COLO668 (cell line): ENCODE measurements at regions not wholly inside any gene's neighbourhood (a gene's known extent, or its start where the extent isn't known, plus 50 kb on each side); places are given as distances from the start of the nearest gene placed in this dataset.
A peak's percentile ranks its signal among the peaks of the same experiment; 100 is the strongest.

Source experiments
- DNase-seq: peaks from one replicate; lab custom pipeline; 2025; ENCODE audit not compliant: unreplicated experiment; lab: John Stamatoyannopoulos, UW

DNA sequence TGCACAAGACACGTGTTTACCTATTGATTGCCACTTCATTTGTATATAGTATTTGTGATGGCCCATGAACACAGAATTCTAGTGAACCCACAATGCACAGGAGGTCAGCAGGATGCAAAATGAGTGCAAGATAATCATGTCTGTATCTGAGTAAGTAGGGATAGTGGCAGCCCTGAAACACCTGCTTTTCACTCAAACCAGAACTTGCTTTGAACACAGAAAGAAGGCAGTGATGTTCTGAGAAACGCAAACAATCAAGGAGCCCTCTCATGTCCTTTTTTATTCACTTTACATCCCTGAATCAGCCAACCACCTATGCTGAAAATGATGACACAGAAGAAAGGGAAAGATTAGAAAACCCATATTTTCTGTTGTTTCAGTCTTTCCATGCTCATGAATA, 170.4 kb upstream of the AVPR1A start:
- DNase-seq, result no peak

DNA sequence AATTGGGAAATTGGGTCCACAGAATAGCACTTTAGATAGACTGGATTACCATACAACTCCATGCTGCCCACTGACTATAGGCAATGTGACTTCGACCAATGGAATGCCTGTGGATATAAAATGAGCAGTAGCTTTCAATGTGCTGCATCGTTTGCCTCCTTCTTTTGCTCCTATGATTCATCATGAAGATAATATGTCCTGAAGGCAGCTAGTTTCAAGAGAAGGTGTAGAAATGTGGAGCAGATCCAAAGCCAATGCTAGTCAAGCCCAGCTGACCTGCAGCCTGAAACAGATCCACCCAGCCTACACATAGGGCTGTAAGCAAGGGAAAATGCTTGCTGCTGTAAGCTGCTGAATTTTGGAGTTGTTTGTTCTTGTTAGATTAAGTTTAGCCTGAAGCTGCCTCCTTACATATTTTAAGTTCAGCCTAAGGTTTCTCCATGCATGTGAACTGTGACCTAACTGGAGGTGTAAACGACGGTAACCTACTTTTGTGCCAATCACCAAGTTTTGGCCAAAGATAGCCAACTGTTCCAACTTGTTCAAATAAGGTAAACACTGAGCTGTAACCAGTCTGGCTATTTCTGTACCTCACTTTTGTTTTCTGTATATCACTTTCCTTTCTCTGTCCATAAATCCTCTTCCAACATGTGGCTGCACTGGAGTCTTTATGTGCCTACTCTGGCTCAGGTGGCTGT, 169.1 kb upstream of the AVPR1A start:
- DNase-seq, result no peak

DNA sequence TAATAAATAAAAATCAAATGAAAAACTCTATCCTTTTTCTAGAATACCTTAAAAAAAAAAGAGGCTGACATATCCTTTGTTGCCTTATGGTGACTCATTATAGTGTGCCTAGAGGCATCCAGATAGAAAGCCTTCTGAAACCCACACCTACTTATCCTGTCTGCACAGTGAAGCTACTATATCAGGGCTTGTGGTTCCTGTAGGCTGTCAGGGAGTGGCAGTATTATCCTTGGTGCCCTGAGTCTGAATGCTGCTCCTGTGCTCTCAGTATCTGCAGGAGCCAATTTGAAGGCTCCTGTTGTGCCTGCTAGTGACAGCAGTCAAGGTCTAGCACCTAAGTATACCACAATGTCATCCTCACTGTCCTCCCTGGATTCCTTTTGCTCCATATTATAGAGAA, 168.4 kb upstream of the AVPR1A start:
- DNase-seq, result no peak

DNA sequence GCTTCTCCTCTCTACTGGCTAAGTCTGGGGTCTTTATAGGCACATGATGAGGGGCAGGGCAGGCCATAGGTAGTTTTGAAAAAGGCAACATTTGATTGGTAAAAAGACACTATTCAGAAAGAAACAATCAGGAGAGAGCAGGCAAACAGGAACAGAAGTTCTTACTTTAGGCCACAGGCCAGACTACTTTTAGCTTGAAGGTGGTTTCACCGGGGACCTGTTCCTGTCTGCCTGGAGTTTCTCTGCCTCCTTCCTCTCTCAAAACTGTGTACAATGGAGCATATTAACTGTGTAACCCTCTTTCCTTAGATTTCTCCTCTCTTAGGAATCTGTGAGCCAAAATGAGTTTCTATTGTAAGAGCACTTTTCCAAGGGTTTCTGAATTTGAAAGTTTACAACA, 167.9 kb upstream of the AVPR1A start:
- DNase-seq, result no peak

DNA sequence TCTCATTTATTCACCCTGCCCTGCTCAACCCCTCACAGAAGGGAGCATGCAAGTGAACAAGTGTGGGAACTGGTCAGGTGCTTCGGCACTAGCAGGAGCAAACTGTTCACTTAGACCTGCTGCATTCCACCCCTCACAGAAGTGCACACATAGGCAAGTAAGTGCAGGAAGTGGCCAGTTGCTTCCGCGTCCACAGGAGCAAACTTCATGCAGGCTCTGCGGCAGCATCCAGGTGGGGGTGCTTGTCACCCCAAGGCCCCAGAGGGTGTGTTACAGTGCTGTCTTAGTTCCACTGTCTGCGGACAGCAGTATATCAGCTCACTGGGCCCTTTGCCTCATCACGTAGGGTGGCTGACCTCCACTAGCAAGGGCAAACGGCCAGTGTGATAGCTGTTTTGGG, 167.3 kb upstream of the AVPR1A start:
- DNase-seq, result no peak

DNA sequence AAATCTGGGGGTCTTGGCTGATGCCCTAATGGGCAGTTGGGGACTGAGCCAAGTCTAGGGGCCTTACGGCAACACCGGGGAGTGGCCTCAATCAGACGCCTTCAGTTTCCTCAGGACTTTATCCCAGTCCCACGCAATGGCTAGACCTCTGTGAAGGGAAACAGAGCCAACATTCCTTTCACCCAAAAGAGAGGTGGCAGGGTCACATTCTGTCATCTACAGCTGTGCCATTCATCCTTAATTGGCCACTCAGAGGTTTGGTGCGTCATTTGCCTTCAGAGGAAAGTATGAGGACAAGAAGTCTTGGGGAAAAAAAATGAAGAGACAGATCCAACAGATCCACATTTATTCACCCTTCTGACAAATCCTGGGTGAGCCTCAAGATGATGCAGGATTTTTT, 166.9 kb upstream of the AVPR1A start:
- DNase-seq, result no peak

DNA sequence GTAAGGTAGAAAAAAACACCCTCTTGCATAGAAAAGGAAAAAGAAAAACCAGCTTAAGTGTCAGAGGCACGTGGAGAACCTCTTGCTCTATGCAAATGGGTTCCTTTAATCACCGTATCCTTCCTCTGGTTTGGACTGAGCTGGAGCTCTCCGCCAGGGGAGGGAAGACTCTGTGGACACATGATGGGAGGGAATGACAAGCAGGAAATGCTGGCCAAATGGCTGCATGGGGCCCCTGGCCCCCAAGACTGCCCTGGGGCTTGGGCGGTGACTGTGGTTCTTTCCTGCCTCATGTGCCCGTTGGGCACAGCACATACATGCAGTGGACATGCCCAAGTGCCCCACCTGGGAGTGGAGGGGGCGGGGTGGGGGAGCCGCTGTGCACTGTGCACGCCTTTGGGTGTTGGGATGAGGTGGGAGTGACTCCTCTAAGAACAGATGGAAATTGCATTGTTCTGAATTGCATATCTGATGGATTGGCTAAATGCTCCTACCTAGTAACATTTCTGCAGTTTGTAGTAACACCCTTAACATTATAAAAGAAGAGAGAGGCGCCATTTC, 166.4 kb upstream of the AVPR1A start:
- no peak for DNase-seq

DNA sequence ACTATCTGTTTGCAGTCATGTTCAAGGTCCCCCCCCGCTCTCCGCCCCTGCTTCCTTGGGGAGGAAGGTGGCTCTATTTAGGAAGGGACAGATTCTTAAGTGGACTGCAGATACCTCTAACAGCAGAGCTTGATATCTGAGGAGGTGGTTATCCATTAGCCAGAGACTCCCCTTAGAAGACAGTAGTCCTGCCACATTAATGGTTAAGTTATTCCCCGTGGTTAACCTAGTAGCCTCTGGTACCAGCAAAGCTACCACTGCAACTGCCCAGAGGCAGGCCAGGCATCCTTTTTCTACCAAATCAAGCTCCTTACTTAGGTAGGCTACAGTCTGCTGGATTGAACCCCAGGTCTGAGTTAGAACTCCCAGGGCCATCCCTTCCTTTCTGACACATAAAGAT, 162.1 kb upstream of the AVPR1A start:
- no peak for DNase-seq

DNA sequence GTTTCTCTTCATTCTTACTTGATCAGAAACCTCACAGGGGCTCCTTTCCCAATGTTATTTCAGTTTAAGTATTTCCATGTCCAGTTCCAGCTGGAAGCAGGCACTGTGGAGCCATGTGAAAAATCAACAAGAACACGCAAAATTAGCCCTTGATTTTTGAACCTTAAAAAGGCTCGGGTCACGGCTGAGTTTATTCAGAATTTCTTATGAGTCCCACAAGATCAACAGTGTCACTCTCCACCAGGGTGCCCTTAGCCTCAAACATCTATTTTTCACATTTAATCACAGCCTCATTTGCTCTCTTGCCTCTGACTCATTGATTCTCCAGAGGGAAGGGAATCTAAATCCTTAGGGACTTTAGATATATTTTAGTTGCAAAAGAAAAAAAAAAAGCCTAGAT, 157.7 kb upstream of the AVPR1A start:
- no peak for DNase-seq

DNA sequence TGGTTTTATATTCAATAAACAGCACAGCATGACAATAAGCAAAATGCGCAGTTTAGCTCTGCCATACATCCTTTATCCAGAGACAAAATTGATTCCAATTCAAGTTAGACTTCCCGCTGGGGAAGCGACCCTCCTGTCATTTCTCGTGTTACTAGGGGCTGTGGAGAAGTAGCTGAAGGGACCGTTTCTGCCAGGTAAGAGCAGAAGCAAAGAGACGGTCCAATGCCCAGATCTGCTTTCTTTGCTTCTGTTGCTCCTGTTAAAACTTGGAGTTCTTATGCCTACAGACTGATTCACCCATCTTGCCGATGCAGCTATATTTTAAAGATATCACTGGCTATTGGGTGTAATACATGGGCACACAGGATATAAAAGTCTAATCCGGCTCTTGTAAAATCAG, 156.8 kb upstream of the AVPR1A start:
- no peak for DNase-seq

DNA sequence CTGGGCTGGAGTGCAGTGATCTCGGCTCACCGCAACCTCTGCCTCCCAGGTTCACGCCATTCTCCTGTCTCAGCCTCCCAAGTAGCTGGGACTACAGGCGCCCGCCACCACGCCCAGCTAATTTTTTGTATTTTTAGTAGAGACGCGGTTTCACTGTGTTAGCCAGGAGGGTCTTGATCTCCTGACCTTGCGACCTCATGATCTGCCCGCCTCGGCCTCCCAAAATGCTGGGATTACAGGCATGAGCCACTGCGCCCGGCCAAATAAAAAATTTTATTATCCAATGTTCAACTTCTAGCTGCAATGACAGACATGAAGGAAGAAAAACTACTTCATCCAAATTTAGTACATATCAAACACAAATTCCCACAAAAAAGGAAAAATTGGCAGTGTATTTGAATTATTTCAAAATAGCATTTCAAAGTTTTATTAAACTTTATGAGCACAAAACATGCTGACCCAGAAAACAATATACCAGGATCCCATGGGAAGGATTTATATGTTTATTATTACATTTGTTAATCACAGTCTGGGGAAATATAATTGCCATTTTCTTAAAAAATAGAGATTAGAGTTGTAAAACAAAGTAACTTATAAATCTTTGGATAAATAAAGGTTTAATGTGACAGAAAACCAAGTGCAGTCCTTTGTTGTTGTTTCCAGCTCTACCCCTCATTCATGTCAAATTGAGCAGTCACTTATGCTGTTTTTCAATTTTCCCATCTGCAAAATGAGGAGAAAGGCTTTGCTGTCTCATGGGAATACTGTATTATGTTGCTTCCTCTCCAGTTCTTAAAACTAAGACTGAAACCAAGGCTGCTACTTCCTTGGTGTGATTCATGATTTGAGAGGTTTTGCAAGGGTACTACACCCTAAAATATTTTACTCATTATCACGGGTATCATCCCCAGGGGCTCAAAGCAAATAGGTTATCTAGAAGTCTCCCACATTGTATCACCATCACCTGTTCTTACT, 155.2 kb upstream of the AVPR1A start:
- no peak for DNase-seq

DNA sequence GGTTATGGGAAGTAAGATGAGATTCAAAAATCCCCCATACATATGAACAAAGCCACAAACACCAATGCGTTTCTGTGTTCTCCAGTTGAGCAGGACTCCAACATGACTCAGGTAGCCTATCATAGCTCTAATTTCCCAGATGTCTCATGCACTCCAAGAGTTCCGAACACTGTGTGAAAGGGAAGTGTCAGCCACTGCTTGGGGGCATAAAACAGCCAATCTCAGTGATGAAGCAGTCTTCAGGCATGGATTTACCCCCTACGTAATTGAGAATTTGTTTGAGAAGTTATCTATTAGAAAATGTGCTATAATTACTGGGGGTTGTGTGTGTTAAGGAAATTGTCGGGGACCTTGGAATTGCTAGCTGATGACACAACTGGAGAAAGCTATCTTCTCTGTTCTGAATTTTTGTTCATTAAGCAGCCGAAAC, 153.9 kb upstream of the AVPR1A start:
- no peak for DNase-seq

DNA sequence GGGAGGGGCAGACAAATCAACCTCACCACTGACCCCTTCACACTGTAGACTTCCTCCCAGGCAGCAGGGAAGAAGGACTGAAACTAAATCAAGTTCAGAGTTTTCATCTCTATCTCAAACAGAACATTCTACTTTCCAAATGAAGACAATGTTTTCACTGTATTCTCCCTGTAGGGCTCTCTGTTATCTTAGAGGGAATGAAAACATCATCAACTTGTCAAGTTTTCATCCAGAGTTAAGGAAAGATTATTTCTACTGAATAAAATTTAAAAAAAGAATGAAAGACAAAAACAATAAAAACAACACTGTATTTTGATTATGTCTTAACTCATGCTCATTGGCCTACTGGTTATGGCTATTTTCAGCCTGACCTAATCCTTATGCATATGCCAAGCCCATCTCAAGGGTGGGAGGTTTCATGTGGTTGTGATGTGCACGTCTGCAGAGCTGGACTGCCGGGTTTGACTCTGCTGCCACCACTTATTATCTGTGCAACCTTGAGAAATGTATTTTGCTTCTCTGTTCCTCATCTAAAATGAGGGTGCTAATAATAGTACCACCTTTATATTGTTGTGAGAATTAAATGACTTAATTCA, 152.0 kb upstream of the AVPR1A start:
- no peak for DNase-seq

DNA sequence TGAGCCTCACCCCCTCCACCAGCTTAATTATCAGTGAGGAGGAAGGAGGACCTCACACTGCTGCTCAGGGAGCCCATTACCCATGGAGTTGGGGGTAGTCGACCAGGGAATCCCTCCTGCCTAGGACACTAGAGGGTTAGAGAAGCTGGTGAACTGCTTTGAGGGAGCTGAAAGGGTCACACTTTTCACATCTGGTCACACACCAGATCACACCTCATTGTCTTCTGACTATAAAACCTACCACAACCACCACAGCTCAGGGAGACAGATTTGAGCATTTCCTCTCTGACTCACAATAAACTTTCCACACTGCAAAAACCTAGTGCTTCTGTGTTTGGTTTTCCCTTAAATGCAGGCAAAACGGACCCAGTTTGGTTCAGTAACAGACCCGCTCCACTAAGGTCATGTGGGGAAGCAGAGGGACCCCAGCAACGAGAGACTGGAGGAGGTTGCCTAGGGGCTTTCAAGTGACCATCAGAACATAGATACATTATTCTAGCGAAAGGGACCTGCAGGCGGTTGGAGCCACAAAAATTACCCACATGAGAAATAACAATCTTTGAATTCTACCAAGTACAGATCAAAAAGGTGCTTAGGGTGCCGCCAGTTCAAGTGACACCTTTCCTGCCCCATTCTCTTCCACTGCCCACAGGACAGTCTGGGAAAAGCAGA, 151.4 kb upstream of the AVPR1A start:
- no peak for DNase-seq

DNA sequence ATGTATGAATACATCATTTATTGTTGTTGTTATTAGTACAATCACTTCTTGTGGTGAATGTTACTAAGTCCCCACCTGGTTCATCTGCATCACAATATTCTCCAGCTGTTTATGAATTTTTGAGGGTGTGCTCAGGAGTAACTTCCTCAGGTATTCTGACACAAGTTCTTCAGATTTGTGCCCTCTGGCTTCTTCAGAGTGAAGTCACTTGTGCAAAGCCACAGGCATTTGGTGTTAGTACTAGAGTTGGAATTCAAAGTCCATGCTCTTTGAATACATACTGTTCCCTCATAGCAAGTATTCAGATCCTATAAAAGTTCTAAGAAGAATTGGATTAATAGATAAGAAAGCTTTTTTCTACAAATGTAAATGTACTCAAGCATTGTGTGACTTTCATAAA, 150.3 kb upstream of the AVPR1A start:
- DNase-seq, result no peak

DNA sequence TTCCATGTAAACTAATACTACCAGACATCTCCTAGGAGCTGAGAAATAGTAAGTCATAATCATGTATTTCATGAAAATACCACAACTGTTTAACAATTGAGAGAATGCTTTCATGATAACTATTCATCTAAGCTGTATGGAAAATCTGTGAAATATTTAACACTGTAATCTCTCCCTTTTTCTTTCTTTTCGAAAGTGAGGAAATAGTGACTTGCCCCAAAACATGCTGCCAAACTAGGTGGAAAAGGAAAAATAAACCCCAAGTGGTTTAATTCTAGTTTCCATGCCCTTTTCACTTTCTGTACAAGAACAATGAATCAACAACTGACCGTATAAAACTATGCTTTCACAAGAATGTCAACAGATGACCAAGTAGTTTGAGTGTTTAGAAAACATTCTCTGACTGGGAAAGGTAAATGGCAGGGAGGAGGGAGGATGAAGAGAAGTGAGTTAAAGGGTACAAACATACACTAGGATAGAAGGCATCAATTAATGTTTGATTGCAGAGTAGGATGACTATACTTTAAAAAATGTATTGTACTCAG, 147.5 kb upstream of the AVPR1A start:
- no peak for DNase-seq

DNA sequence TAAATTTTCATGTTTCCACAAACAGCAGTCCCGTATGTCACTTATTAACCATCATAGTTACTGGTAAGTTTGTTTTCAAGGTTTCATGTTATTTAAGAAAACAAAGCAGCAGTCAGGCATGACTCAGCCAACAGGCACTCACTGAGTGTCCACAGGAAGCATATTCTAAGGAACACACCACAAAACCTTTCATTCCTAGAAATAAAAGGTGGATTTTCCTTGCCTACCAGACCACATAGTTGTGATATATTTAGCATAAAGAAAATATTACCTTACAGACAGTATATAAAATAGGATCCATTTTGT, 143.3 kb upstream of the AVPR1A start:
- peak; percentile 41 for DNase-seq

DNA sequence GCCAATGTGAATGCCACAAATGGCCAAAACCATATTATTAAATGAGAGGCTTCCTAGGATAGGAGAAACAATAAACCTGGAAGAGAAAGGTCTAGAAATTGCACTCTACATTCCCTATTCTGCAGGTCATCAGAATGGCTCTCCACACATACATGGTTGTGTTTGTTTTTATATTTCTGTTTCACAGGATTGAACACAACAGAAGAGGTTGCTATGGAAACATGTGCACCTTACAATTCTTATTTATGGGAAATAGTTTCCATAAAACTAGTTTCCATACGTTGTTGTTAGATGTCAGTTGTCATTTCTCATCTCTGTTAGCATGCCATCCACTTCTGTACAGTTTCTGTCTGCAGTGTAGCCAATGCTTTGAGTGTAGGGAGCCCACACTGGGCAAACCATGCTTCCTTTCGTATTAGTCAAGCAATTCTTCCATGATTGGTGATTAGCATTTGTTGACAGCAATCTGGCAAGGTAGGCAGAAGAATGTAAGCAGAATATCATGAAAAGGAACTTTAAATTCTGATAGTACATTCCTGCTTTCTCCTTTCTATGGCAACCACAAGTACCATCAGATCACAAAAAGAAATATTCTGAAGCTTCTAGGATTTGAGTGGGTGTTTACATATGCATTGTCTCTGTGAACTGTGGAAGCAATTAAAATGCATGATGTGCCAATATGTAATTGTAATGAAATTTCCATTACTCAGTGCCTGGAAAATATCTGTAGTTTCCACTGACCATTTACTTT, 141.6 kb upstream of the AVPR1A start:
- DNase-seq, result no peak

DNA sequence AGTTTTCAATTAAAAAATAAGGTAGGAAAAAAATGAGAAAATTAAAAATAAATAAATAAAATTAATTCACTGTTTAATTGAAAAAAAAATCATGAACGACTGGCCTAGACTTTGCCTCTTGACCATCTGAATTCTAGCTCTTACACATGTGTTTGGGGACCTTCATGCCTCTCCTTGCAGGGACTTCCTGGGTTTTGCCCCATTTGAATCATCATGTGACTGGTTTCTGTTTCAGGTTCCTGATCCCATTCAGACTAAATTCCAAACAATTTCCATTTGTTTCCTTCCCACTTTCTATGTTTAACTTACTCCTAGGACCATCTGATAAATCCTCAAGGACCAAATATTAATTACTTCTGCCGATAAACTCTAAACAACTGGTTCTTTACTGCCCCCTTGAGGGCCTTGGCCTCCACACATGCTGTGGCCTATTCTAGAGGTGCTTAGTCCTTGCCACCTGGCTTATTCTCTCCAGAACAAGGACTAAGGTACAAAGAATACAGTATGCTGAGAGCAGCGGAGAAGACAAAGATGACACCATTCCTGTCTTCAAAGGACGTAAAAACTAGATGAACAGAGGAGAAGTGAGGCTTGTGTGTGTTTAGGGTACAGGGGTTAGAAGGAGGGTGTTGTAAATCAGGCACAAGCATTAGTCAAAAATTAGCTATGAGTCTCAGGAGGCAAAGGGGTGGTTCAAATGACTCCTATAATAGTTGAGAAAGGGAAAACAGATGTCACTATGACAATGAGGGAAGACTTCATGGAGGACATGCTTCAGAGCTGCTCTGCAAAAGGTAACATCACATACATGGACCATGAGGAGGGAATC, 125.8 kb upstream of the AVPR1A start:
- peak; percentile 75 for DNase-seq
